ENCODE measurements at regions not wholly inside any gene's neighbourhood (a gene's known extent, or its start where the extent isn't known, plus 50 kb on each side); places are given as distances from the start of the nearest gene placed in this dataset.

- intact Hi-C loops (cut with micrococcal nuclease; ENCODE audit: unreplicated experiment) (no loop called here), in situ Hi-C loops (cut with HindIII; ENCODE audit: low pct_unique_long_range_greater_than_20kb, low sequenced_read_pairs) (no loop called here)
- ATAC-seq (peak; percentile 35; the same call in 1 of the 2 replicates), DNase-seq (ENCODE audit: low read depth, low spot score) (no peak)
- ChIA-PET POLR2A (no interaction called here), CTCF (no interaction called here)
- peaks cover 41% of the 10 kb centered on the region for H3K27me3 ChIP-seq (ENCODE audit: control insufficient read depth, insufficient read depth, low read length)
- no TSS peak for BruUV-seq (replicated peaks)
- H3K4me3 ChIP-seq (ENCODE audit: low read depth in 2 of 2, low read length in 2 of 2), result peak overlapping the region; percentile 27 to 47
- H3K27ac ChIP-seq (ENCODE audit: low read length), result no peak overlapping the region
- TF ChIP-seq CTCF (IDR thresholded peaks at IDR 0.05), result no peak
- no peak for TF ChIP-seq SIN3A (IDR thresholded peaks at IDR 0.05; ENCODE audit: borderline replicate concordance, insufficient read depth, low read depth, low read length)
- no peak for TF ChIP-seq TCF7L2 (IDR thresholded peaks at IDR 0.05; ENCODE audit: low read depth, low read length)
- TF ChIP-seq, protein P1, sequence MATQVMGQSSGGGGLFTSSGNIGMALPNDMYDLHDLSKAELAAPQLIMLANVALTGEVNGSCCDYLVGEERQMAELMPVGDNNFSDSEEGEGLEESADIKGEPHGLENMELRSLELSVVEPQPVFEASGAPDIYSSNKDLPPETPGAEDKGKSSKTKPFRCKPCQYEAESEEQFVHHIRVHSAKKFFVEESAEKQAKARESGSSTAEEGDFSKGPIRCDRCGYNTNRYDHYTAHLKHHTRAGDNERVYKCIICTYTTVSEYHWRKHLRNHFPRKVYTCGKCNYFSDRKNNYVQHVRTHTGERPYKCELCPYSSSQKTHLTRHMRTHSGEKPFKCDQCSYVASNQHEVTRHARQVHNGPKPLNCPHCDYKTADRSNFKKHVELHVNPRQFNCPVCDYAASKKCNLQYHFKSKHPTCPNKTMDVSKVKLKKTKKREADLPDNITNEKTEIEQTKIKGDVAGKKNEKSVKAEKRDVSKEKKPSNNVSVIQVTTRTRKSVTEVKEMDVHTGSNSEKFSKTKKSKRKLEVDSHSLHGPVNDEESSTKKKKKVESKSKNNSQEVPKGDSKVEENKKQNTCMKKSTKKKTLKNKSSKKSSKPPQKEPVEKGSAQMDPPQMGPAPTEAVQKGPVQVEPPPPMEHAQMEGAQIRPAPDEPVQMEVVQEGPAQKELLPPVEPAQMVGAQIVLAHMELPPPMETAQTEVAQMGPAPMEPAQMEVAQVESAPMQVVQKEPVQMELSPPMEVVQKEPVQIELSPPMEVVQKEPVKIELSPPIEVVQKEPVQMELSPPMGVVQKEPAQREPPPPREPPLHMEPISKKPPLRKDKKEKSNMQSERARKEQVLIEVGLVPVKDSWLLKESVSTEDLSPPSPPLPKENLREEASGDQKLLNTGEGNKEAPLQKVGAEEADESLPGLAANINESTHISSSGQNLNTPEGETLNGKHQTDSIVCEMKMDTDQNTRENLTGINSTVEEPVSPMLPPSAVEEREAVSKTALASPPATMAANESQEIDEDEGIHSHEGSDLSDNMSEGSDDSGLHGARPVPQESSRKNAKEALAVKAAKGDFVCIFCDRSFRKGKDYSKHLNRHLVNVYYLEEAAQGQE (IDR thresholded peaks at IDR 0.05; ENCODE audit: insufficient read depth in 1 of 2, low read depth in 2 of 2, low read length in 1 of 2), result no peak
- no peak for TF ChIP-seq POLR2AphosphoS5 (IDR thresholded peaks at IDR 0.05; ENCODE audit: low read depth, low read length)
- H3K9me3 ChIP-seq (ENCODE audit: control insufficient read depth, insufficient read depth, low read depth, low read length), result no peaks in the 10 kb centered on the region
- H3K36me3 ChIP-seq (ENCODE audit: control insufficient read depth, insufficient read depth, low read length), result no peaks in the 10 kb centered on the region
- H3K4me1 ChIP-seq (ENCODE audit: control insufficient read depth, insufficient read depth, low read length), result no peaks in the 10 kb centered on the region
Measured at GRCh38 chr6:125363824-125364165, 62.0 kb upstream of the HDDC2 start.

DNA sequence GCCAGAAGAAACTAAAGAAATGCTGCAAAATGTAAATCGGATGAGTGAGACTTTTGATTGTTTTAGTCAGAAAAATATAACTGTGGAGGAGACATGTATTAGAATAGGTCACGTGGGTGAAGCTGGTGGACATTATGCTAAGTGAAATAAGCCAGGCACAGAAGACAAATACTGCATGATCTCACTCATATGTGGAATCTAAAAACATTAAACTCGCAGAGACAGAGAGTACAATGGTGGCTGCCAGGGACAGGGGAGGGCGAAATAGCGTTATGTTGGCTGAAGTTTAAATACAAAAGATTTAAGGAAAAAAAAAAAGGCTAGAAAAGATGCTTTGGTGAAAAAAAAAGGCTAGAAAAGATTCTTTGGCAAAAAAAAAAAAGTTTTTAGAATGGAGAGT is 63.5 kb upstream of the HDDC2 start:
- no TSS peak for BruUV-seq (replicated peaks)
- Histone ChIP-seq H3K36me3 (ENCODE audit: control insufficient read depth, insufficient read depth, low read length) (no peaks in the 10 kb centered on the region), H3K9me3 (ENCODE audit: control insufficient read depth, insufficient read depth, low read depth, low read length) (no peaks in the 10 kb centered on the region), H3K27me3 (ENCODE audit: control insufficient read depth, insufficient read depth, low read length) (peaks cover 43% of the 10 kb centered on the region), H3K27ac (ENCODE audit: low read length) (no peak overlapping the region), H3K4me3 (ENCODE audit: low read depth in 2 of 2, low read length in 2 of 2) (no peak overlapping the region), H3K4me1 (ENCODE audit: control insufficient read depth, insufficient read depth, low read length) (no peaks in the 10 kb centered on the region)
- DNase-seq (ENCODE audit: low read depth, low spot score) (no peak), ATAC-seq (no peak)
- in situ Hi-C loops (cut with HindIII; ENCODE audit: low pct_unique_long_range_greater_than_20kb, low sequenced_read_pairs) (no loop called here), intact Hi-C loops (cut with micrococcal nuclease; ENCODE audit: unreplicated experiment) (no loop called here)
- ChIA-PET CTCF (no interaction called here), POLR2A (no interaction called here)
- no peak for TF ChIP-seq CTCF (IDR thresholded peaks at IDR 0.05)
- TF ChIP-seq, protein P1 (IDR thresholded peaks at IDR 0.05; ENCODE audit: insufficient read depth in 1 of 2, low read depth in 2 of 2, low read length in 1 of 2), result no peak
- no peak for TF ChIP-seq POLR2AphosphoS5 (IDR thresholded peaks at IDR 0.05; ENCODE audit: low read depth, low read length)
- TF ChIP-seq SIN3A (IDR thresholded peaks at IDR 0.05; ENCODE audit: borderline replicate concordance, insufficient read depth, low read depth, low read length), result no peak
- no peak for TF ChIP-seq TCF7L2 (IDR thresholded peaks at IDR 0.05; ENCODE audit: low read depth, low read length)
